GM12864 (cell line): ENCODE measurements at regions not wholly inside any gene's neighbourhood (a gene's known extent, or its start where the extent isn't known, plus 50 kb on each side); places are given as distances from the start of the nearest gene placed in this dataset.

Experiments used
- DNase-seq: peaks from one replicate; pipeline ENCODE4 v3.0.0-alpha.2; 2011; ENCODE audit warnings: low read depth
- H3K4me3 ChIP-seq: 2 replicates; pipeline ENCODE4 v1.5.1; 2011; ENCODE audit warnings: mild to moderate bottlenecking, low read depth, low read length, control low read depth
- TF ChIP-seq, protein P1 (sequence below): IDR thresholded peaks from 2 replicates; pipeline ENCODE4 v1.5.1; 2011; ENCODE audit warnings: low read depth, mild to moderate bottlenecking, moderate library complexity, low read length, control low read depth, inconsistent platforms; ENCODE audit errors: missing control alignments

DNA sequence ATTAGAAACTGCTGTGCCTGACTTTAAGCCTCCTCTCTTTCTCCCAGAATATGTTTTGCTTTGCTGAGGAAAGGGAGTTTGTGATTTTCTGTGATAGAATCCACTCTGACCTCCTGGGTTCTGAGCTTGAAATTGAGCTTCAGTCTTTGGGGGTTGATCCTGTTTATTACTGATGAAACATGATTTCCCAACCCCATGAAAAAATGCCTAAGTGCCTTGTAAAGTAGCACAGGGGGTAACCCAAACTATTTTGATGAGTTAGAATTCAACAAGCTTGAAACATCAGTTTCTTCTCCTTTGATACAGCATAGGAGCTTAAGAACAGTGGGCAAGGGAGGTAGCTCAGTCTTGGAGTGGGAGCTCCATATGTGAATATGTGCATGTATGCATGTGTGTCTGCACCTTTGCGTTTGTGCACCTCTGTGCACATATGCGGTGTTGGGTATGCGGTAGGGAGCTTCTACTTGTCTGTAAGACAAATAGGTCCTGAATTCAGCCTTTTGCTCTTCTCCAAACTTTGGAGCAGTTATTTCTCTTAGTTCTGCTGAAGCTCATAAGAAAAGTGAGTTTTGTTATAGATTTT lies 364.6 kb downstream of the OSR1 start:
- TF ChIP-seq, protein P1, sequence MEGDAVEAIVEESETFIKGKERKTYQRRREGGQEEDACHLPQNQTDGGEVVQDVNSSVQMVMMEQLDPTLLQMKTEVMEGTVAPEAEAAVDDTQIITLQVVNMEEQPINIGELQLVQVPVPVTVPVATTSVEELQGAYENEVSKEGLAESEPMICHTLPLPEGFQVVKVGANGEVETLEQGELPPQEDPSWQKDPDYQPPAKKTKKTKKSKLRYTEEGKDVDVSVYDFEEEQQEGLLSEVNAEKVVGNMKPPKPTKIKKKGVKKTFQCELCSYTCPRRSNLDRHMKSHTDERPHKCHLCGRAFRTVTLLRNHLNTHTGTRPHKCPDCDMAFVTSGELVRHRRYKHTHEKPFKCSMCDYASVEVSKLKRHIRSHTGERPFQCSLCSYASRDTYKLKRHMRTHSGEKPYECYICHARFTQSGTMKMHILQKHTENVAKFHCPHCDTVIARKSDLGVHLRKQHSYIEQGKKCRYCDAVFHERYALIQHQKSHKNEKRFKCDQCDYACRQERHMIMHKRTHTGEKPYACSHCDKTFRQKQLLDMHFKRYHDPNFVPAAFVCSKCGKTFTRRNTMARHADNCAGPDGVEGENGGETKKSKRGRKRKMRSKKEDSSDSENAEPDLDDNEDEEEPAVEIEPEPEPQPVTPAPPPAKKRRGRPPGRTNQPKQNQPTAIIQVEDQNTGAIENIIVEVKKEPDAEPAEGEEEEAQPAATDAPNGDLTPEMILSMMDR = no peak
- DNase-seq = no peak
- no peak overlapping the region for H3K4me3 ChIP-seq

DNA sequence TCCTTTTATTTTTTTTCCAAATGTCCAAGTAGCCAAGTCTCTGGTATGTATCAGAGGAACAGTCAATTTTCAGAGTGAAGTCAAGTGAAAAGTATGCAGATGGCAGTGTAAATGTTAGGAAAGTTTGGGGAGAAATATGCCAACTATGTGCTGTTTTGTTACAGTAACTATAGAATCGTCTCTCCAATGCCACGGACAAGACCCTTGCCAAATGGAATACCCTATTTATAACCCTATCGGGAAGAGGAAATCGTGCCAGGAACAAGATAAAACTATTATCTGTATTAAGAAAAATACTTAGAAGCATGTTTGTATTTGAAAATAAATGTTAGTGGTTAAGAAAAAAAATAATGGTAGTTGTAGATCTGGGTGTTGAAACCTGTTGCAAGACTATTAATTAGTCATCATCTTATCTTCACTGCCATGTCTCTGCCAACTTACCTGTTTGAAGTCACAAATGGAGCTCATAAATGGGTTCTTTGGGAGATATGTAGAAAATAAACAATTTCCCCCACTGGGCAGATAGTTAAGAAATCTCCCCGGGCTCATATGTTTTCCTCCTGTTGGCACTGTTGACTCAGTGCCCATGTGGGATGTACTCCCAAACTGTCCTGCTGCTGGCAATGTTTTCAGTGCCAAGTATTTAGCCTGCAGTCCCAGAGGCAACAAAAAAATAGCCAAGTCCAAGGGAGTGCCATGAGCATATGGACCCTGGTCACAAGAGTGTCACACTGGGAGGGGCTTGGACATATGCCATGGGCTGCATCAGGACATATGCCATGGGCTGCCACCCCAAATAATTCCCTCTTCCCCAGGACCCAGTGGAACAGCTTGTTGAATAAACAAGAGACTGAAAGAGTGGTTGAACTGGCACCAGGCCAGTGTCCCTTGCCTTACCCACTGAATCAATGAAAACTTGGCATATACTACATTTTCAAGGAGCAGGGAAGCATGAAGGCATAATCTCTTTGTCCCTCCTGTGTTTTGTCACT lies 366.9 kb downstream of the OSR1 start:
- TF ChIP-seq, protein P1 = no peak
- no peak for DNase-seq
- no peak overlapping the region for H3K4me3 ChIP-seq

DNA sequence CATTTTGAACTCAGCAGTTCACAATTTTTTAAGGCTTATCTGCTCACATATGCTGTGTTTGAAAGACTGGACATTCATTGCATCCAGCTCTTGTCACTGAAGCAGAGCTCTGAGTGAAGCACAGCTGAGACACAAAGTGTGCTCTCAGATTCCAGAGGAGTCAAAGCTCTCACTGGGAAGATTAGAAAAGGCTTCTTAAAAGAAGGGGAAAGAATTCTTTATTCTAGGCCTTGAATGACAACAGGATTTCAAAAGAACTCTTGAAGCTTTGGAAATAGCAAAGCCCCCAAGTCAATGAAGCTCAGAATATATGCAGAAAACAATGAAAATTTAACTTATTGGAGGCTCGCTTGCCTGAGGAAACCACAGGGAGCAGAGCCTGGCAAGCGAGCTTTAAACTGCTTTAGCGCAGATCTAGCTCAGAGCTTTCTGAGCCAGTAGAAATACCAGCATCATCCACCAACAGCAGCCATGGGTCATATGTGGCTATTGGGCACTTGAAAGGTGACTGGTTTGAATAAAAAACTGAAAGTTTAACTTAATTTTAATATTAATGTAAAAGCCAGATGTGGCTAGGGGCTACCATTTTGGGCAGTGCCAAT lies 369.7 kb downstream of the OSR1 start:
- TF ChIP-seq, protein P1 = no peak
- no peak overlapping the region for H3K4me3 ChIP-seq
- no peak for DNase-seq

DNA sequence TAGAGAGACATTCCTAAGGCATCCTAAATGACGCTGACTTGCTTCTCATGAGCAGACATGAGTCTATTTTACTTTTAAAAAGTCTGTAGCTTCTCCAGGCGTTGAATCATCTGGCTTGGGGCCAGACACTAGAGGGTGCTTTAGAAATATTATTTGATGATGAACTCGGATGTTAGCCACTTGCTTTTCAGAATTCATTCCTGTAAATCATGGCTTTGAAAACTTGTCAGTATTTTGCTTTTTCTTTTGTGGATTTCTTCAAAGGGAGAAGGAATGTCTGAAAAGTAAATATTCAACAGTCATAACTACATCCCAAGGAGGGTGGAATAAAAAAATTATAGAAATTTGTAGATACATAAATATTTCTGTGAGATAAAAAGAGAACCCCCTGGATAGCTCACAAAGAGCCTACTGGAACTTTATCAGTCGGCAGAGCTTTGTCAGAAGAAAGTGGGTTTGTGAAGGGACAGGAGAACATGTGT lies 370.8 kb downstream of the OSR1 start:
- TF ChIP-seq, protein P1 = no peak
- no peak overlapping the region for H3K4me3 ChIP-seq
- DNase-seq = no peak

DNA sequence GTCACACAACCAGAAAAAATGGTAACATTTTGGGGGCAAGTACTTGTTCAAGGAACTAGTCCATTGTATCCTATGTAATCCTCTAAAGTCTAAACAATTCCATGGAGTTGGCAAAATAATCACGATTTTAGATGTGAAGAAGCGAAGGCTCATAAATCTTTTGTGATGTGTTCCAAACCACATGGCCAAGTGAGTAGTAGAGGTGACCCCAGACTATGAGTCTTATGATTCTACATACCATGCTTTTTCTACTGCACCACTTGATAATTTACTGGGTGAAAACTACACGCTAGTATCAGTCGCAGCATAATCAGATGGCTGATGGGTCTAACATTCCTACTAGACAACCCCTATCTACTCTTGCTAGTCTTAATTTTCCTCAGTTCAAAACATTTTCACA lies 371.4 kb downstream of the OSR1 start:
- DNase-seq = no peak
- TF ChIP-seq, protein P1 = no peak

DNA sequence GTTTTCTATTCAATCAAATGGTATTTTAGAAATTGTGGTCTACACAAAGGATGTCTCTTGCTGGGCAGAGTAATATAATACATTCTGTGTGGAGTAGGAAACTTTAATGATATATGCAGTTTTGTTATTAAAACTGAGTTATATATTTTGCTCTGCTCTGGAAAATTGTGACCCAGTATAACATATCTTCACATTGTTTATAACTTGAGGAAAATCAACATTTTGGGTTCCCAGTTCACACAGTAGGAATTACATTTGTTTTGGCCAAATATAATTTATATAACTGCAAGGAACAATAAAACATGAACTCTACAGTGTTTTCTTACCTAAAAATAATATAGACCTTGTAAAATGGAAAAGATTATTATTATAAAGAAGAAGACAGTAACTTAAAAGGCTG lies 372.4 kb downstream of the OSR1 start:
- DNase-seq = no peak
- TF ChIP-seq, protein P1 = no peak
- H3K4me3 ChIP-seq = no peak overlapping the region

More for the DNA sequence above, 371.4 kb downstream of the OSR1 start:
- H3K4me3 ChIP-seq = no peak overlapping the region
